GM19395 (cell line): ENCODE measurements at regions not wholly inside any gene's neighbourhood (a gene's known extent, or its start where the extent isn't known, plus 50 kb on each side); places are given as distances from the start of the nearest gene placed in this dataset.
"Not testable (repeated sequence)": the region's sequence is repeated elsewhere in the genome, so short reads cannot be mapped to it uniquely, and the experiment has no call there.

Experiments
- ATAC-seq: cut with Tn5 transposase; IDR thresholded peaks from one replicate; pipeline ENCODE4 v1.9.1; 2021; ENCODE audit warnings: mild to moderate bottlenecking, moderate library complexity; ENCODE audit not compliant: unreplicated experiment

DNA sequence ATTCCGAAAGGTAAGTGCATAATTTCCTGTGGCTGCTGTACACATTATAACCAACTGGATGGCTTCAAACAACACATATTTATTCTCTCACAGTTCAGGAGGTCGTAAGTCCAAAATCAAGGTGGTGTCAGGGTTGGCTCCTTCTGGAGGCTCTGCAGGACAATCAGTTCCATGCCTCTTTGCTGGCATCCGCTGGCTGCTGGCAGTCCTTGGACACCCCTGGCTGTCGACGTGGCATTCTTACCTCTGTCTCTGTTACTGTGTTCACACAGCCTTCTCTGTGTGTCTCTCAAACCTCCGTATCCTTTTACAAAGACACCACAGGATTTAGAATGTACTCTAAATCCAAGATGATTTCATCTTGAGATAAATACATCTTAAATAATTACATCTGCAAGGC, 398.8 kb upstream of the ATP10A start:
- no peak for ATAC-seq

DNA sequence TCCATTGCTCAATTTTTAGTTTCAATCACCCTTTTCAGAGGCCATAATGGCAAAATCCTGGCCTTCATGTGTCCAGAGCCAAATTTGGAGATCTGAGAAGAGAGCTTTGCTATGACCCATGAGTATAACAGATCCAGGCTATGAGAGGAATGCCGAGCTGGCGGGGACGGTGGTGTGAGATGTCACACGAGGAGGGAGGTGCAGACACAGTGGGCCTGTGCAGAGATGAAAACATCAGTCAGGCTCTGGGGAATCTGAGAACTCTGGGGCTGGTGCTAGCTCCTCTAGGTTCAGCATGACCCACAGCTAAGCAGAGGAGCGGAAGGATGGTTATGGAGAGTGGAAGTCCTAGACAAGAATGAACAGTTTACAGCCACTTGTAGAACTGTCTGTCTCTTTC, 398.3 kb upstream of the ATP10A start:
- no peak for ATAC-seq

DNA sequence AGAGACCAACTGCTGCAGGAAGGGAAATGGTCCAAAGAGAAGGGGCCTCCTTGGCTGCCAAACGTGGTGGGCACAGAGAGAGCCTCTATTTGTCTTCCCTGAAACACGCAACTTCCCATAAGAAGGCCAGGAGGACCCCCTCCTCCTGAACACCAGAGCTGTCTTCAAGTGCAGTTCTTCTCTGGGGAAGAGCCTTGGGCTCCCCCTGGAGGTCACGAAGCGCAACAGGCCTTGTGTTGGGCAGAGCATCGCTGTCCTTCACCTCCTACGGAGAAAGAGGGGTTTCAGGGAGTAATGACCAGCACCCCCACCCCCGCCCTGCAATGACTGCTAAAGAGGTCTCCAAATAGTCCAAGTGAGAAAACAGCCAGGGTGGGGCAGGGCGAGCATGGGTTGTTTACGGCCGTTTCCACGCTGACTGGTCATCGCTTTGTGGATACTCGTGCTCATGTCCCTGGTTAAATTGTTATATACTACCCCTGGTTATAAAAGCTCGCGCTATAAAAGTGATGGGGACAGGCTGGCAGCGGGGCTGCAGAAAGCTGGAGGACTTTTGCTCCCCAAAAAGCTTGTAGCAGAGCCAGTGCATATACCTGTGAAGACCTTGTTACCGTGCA, 397.5 kb upstream of the ATP10A start:
- ATAC-seq, result no peak

DNA sequence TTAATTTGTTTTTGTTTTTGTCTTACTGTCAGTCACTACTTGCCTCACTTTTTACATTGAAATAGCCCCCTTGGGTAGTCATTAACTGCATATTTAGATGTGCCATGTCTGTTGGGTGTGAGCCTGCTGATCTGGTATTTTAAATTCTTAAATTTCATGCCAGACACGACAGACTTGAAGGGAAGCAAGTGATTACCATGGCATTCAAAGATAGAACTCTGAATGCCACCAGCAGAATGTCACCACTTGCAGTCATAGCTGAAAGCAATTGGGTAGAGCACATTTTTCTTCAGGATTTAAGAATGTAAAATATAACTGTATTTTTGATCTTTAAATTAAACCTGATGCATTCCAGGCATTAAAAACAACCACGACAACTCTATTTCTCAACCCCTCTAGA, 396.5 kb upstream of the ATP10A start:
- no peak for ATAC-seq

DNA sequence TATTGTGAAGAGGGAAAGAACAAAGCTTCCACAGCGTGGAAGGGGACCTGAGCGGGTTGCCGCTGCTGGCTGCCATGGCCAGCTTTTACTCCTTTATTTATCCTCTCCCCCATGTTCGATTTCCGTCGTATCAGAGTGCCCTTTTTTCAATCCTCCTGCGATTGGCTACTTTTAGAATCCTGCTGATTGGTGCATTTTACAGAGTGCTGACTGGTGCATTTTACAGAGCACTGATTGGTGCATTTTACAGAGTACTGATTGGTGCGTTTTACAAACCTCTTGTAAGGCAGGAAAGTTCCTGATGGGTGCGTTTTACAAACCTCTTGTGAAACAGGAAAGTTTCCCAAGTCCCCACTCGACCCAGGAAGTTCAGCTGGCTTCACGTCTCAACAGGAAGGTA, 381.7 kb upstream of the ATP10A start:
- not testable (repeated sequence) for ATAC-seq

DNA sequence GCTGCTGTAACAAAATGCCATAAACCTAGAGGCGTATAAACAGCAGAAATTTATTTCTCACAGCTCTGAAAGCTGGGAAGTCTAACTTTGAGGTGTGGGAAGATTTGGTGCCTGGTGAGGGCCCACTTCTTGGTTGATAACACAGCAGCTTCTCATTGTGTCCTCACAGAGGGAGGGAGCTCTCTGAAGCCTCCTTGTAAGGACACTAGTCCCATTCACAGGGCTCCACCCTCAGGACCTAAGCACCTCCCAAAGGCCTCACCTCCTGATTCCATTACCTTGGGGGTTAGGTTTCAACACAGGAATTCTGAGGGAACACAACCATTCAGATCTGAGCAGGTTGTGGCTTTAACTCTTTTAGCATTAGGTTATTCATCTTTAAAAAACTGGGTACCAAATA, 380.3 kb upstream of the ATP10A start:
- no peak for ATAC-seq

DNA sequence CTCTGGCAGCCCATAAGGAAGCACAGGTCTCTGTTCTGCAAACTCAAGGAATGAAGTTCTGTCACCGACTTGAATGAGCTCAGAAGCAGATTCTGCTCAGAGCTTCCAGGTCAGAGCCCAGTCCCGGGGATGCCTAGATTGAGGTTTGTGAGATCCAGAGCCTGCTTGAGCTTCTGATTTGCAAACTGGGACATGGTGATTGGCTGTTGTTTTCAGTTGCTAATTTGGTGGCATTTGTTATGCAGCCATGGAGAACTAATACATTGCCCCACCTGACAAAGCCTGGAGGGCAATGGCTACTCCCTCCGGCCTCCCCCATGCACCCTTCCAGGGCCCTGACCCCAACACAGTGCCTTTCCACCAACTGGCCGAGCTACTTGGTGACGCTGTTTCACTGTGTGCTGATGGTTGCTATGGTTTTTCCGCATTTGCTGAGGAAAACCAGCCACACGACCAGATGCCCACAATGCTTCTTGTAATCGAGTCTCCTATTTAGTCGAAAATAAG, 379.5 kb upstream of the ATP10A start:
- ATAC-seq, result no peak

DNA sequence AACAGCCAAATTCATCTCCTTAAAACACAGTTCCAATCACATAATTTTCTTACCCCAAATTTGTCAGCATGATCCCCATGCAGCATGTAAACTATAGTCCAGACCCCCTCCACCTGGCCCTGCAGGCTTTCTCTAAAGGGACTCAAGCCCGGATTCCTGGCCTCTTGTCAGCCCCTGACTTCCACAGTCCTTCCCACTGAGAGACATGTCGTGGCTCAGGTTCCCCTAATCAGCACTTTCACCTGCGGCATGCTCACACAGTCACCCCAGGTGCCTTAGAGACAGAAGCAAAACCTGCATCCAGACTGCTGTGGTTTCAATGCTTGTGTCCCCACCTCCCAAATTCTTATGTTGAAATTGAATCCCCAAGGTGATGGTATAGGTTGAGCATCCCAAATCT, 372.7 kb upstream of the ATP10A start:
- ATAC-seq, result no peak

DNA sequence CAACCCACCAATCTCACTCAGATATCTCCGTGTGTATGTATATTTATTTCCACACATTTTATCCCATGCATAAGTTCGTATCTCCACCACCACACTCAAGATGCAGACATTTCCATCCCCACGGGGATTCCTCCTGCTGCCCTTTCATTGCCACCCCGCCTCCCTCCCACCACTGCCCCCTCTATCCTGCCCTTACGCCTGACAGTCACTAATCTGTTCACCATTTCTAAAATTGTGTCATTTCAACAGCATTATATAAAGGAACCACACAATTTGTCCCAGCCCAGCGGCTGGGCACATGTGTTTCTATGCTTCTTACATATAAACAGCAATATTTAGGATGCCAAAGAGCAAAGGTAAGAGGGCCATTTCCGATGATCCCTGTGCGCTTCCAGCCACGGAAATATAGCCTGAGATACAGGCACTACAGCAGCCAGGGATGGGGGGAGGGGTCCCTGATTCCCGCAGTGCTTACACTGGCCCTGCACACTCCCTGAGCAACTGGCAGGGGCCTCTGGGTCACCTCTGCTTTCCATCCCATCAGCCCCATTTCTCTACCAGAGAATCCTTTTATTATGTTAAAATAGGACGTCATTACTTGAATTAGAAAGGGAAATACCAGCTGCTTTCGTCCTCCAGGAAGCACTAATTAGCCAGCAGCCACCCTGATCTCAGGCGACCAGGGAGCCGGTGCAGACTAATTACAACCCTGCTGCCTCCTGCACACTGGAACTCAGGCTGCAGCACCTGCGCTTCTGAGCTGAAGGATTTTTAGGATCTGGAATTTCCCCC, 372.0 kb upstream of the ATP10A start:
- no peak for ATAC-seq

DNA sequence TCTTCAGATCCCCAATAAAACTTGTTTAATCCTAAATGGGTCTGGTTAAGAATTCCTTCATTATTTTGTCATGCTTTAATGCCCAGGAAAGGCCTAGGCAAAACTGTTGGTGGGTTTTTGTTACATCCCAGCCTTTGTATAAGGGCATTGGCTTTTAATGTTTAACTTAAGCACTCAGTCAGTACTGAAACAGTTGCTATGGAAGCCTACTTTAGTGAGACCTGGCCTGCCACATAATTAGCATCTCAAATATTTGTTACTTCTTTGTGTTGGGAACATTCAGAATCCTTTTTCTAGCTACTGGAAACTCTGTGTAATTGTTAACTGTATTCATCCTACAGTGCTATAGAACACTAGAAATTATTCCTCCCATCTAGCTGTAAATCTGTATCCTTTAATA, 369.6 kb upstream of the ATP10A start:
- no peak for ATAC-seq

DNA sequence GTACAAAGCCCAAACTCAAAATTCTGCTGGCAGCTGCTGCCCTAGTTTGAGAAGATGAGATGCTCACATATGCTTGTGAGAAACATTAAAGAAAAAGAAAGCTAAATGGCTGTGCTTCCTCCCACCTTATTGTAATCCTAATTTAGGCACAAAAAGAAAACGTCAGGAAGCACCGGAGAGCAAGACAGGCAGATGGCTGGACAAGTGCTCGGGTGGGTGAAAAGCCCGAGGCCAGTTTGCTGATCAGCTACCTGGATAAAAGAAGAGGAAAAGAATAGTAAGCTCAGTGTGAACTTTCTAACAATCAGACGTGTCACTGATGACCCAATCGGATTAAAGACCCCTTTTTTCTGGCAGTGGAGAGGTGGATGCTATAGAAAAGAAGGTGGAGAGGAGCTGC, 368.0 kb upstream of the ATP10A start:
- no peak for ATAC-seq

DNA sequence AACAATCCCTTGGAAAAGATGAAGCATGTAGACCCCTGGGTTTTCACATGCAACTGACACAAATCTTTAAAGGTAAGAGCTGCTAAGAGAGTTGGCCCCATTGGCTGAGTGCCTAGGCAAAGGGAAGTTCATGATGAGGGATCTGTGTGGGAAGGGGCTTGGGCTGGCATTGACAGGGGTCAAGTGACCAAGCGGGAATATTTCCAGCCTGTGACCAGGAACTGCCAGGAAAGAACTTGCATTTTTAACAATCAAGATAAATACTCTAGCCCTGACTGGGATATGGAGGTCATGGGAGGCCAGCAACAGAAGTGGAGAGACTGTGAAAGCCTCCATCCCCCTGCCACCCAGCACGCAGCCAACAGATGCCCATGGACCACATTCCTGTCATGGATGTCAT, 361.1 kb upstream of the ATP10A start:
- ATAC-seq, result no peak

DNA sequence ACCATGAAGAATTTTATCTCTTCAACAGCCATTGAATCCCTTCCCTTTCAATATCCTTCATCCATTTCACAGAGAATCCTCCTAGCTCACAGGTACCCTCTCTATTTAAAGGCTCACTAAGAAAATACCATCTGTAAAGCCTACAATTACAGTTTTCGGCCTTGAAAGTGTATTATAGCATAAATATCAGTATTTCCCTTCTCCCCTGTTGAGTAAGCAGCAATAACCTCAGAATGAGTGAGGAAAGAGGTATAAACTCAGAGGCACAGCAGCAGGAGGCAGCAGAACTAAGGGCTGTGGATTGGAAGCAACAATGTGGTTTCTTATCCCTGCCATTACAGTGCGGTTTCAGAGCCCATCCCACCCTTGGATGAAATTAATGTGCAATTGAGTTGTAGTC, 360.6 kb upstream of the ATP10A start:
- no peak for ATAC-seq

DNA sequence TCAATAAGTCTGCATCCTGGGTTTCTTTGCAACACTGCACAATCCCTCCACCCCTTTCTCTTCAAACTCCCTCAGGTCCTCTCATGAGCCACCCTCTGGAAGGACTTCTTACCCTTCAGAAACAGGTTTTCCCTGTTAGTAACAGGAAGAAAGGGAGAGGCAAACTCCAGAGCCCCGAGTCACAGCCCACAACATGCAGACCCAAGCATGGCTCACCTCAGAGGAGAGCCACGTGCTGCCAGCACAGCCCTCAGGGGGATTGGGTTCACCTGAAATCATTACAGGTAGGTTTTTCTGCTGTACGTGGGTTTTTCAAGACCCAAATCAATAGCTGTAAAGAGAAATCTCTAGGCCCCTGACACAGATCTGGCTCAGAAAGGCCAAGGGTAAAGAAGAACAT, 359.7 kb upstream of the ATP10A start:
- no peak for ATAC-seq

DNA sequence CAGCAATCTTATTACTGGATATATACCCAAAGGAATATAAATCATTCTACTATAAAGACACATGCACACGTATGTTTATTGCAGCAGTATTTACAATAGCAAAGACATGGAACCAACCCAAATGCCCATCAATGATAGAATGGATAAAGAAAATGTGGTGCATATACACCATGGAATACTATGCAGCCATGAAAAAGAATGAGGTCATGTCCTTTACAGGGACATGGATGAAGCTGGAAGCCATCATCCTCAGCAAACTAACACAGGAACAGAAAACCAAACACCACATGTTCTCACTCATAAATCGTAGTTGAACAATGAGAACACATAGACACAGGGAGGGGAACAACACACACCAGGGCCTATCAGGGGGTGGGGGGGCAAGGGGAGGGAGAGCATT, 353.9 kb upstream of the ATP10A start:
- not testable (repeated sequence) for ATAC-seq

DNA sequence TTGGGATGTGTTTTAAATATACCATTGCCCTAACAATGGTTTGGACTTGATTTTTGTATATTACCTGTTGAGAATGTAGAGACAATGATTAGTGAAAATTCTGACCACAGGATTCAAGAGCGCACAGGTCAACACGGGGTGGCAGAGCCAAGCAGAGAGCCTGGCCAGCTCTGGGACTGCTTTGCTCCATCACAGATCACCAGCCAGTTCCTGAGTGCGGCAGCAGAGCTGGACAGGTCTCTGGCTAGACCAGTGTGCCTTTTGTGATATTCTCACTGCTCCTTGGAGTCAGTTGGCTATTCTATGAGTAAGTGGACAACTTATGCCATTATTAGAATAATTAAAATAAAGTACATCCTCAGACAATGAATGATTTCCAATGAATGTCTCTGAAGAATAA, 351.2 kb upstream of the ATP10A start:
- no peak for ATAC-seq

DNA sequence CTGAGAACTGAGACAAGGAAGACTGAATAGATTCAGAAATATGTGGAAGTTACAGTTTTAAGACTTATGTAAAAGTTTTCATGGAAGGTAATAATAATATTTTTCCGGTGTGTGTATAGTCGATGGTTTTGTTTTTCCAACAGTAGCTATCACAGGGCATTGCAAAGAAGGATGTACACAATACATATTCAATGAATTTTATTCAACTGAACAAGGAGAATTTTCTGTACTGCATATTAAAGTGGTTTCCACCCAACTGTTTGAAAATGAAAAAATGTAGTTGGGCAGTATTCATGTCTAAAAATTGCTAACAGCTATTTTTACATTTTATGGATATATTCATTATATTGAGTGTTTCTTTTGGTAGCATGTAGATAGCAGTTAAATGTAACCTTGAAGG, 350.3 kb upstream of the ATP10A start:
- no peak for ATAC-seq

DNA sequence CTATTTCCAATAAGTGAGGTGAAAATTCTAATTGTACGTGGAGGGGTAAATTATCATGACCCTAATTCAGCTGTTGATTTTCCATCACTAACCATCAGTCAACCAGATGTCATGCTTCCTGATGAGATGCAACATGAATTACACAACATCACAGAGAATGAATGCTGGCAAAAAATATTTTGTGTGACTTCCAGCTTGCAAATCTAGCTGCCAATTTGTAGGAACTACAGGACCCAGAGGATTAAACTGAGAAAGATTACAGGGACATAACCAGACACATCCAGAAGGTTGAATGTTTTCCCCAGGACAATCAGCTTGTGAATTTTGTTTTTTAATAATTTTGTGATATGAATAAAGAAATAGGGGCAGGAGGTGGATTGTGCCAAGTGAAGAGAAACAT, 349.0 kb upstream of the ATP10A start:
- ATAC-seq, result no peak

DNA sequence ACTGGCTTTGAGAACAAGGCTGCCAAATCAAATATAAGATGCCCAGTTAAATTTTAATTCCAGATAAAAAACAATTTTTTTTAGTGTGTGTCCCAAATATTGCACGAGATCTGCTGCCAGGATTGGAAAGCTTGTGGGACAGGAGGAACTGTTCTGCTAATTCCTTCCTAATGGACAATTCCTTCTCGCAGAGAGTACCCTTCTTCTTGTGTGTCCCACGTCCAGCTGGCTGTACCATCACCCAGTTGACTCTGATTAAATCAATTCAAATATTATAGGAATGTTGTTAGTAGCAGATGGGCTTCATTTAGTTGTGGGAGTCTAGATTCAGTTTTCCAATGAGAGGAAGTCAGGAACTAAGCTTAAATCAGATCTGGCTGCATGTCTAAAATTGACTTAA, 347.9 kb upstream of the ATP10A start:
- ATAC-seq, result no peak

DNA sequence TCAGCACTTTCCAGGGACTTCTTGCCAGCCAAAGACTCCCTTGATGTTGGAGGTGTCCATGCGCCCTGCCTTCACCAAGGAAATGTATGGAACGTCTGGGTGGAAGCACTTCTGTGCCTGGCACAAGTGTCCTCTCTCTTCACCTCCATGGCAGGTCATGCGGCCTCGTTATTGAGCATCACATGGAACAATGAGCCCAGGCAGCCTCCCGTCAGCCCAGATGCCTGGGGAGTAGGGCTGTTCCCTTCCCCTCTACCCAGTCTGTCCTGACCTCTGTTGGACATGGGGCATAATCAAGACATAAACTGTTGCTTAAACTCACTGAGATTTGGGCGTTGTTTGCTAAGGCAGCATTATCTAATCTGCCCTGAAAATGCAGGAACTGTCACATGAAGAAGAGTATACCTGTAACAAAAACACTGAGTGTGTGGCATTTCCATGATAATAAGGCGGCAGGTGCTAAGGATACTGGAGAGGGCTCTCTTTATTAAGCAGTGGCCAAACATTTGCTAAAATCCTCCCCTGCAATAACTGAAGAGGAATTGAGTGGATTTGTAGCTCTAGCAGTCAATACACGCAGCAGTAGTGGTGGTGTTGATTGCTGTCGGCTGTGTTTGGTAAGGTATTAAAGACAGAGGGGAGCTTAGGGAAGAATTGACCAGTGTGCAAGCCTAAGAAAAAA, 338.2 kb upstream of the ATP10A start:
- no peak for ATAC-seq

DNA sequence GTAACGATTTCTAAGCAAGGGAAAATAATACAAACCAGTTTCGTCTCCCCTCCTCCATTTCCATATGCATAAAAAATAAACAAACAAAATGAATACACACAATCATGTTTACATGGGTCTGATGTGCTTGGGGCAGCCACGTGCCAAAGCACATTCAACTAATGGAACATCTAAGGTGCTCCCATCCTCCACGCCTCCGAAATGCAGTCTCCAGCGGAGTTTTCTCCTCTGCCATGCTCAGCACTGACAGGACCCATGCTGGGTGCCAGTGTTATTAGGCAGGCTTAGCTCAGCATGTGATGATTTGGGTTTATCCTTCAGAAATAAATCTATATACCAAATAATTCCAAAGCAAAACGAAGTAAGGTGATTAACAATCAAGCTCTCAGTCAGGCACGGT, 337.3 kb upstream of the ATP10A start:
- no peak for ATAC-seq

DNA sequence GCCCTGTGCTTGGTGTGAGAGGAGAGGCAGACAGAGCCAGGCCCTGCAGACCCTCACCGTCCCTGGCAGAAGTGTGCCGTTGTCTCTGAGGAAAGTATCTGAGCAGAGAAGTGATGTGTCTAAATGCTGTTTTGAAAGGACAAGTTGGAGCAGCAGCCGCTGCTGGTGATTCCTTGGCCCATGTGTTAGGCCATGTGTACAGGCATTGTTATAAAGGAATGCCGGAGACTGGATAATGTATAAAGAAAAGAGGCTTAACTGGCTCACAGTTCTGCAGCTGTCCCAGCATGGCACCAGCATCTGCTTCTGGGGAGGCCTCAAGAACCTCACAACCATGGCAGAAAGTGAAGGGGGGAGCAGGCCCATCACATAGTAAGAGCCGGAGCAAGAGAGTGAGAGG, 334.6 kb upstream of the ATP10A start:
- no peak for ATAC-seq
